ENCODE measurements at regions not wholly inside any gene's neighbourhood (a gene's known extent, or its start where the extent isn't known, plus 50 kb on each side); places are given as distances from the start of the nearest gene placed in this dataset.

- no peak for TF ChIP-seq TAF9B (IDR thresholded peaks at IDR 0.05; ENCODE audit: partially characterized antibody)
- TF ChIP-seq SOX6 (IDR thresholded peaks at IDR 0.05): no peak
- no peak for TF ChIP-seq ARID1B (IDR thresholded peaks at IDR 0.05)
- TF ChIP-seq ZBTB34 (CRISPR knock-in tag; IDR thresholded peaks at IDR 0.05): no peak
Observed at GRCh38 chr1:57727121-57727520, 303.3 kb upstream of the DAB1 start (continued).

GRCh38 chr1:57725318-57725717, 301.5 kb upstream of the DAB1 start:
- no peaks in the 10 kb centered on the region for H3K9me1 ChIP-seq (ENCODE audit: control insufficient read depth, insufficient read depth, low read length)
- DNase-seq (ENCODE audit: extremely low read depth in 1 of 4, low spot score in 3 of 4) (no peak), ATAC-seq (no peak), FAIRE-seq (no peak)
- no peaks in the 10 kb centered on the region for H3K79me2 ChIP-seq (ENCODE audit: control insufficient read depth, insufficient read depth, low read length)
- in situ Hi-C loops (cut with MboI): no loop called here
- ChIA-PET POLR2A (no interaction called here), CTCF (ENCODE audit: low intra/inter-chr PET ratio) (no interaction called here)
- TF ChIP-seq CHD2 (IDR thresholded peaks at IDR 0.05; ENCODE audit: low read depth, low read length) (no peak), TCF15 (CRISPR knock-in tag; IDR thresholded peaks at IDR 0.05) (no peak)
- H2AFZ ChIP-seq (ENCODE audit: low read depth, low read length): no peak overlapping the region
- H3K27ac ChIP-seq (ENCODE audit: extremely low read depth, low read depth, low read length): no peak overlapping the region
- no peaks in the 10 kb centered on the region for H3K9me3 ChIP-seq (replicated peaks; ENCODE audit: control insufficient read depth, insufficient read depth, low read depth, low read length)
- no peak overlapping the region for H3K9ac ChIP-seq (ENCODE audit: insufficient read depth in 1 of 2, low read depth in 2 of 2, low read length in 2 of 2)
- intact Hi-C loops (cut with micrococcal nuclease): no loop called here
- H3K27me3 ChIP-seq (ENCODE audit: control insufficient read depth in 2 of 2, insufficient read depth in 2 of 2, low read length in 2 of 2): no peaks in the 10 kb centered on the region
- H4K20me1 ChIP-seq (replicated peaks; ENCODE audit: control insufficient read depth, insufficient read depth, low read length): no peaks in the 10 kb centered on the region
- no peaks in the 10 kb centered on the region for H3K4me1 ChIP-seq (replicated peaks in 1 of 2; ENCODE audit: control insufficient read depth in 2 of 2, insufficient read depth in 2 of 2, low read length in 2 of 2)
- 0% methylated on average over 4 of the region's 4 CpGs for WGBS (ENCODE audit: insufficient coverage, low coverage, missing lambda C conversion rate)
- no TSS peak for BruUV-seq (replicated peaks)
- H3K4me2 ChIP-seq (ENCODE audit: insufficient read depth, low read length): no peak overlapping the region
- no peak overlapping the region for H3K4me3 ChIP-seq
- no peaks in the 10 kb centered on the region for H3K36me3 ChIP-seq (ENCODE audit: control insufficient read depth, insufficient read depth, low read length)

Measured in K562 (cell line).